GM12874 (cell line): ENCODE measurements at regions not wholly inside any gene's neighbourhood (a gene's known extent, or its start where the extent isn't known, plus 50 kb on each side); places are given as distances from the start of the nearest gene placed in this dataset.

Experiments used
- CTCF ChIP-seq: IDR thresholded peaks from 2 replicates; pipeline ENCODE4 v1.5.1; 2011; ENCODE audit warnings: low read depth, mild to moderate bottlenecking, control low read depth, low read length, moderate library complexity; ENCODE audit not compliant: insufficient read depth

GRCh38 chr4:107212565-107212964 is 176.5 kb upstream of the DKK2 start:
- TF ChIP-seq CTCF = no peak

- TF ChIP-seq CTCF = no peak
Observed at GRCh38 chr4:107210450-107211239, 174.5 kb upstream of the DKK2 start.

GRCh38 chr4:107203733-107204132 is 167.6 kb upstream of the DKK2 start:
- no peak for TF ChIP-seq CTCF

- no peak for TF ChIP-seq CTCF
Observed at GRCh38 chr4:107202744-107203143, 166.6 kb upstream of the DKK2 start.

GRCh38 chr4:107197121-107197520 is 161.0 kb upstream of the DKK2 start:
- no peak for TF ChIP-seq CTCF

GRCh38 chr4:107196312-107196711 is 160.2 kb upstream of the DKK2 start:
- no peak for TF ChIP-seq CTCF

GRCh38 chr4:107194005-107194404 is 157.9 kb upstream of the DKK2 start:
- no peak for TF ChIP-seq CTCF

- TF ChIP-seq CTCF = no peak
Observed at GRCh38 chr4:107192601-107193000, 156.5 kb upstream of the DKK2 start.
